ENCODE measurements at regions not wholly inside any gene's neighbourhood (a gene's known extent, or its start where the extent isn't known, plus 50 kb on each side); places are given as distances from the start of the nearest gene placed in this dataset.

DNA sequence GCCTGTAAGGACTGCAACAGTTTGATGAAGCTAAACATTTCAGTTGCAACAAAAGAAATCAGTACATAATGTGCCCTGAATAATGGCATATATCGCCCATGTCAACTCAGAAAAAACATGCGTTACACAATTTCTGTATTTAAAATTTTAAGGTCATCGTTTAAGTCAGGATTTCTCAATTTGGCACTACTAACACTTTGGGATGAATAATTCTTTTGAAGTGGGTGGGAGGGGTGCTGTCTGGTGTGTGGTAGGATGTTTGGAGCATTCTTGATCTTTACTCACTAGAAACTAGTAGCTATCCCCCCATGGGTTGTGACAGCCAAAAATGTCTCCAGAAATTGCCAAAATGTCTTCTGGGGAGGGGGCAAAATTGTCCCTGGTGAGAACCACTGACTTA lies 50.7 kb upstream of the CNTNAP4 start:
- 88 to 94% methylated on average over 3 of the region's 3 CpGs for WGBS, 2 donors
- Histone ChIP-seq H3K4me3 (no peak overlapping the region), H3K9me3 (no peaks in the 10 kb centered on the region), H3K27me3 (no peaks in the 10 kb centered on the region), H3K36me3 (no peaks in the 10 kb centered on the region), H3K4me1 (no peaks in the 10 kb centered on the region), H3K27ac (no peak overlapping the region)
- TF ChIP-seq, protein P1, sequence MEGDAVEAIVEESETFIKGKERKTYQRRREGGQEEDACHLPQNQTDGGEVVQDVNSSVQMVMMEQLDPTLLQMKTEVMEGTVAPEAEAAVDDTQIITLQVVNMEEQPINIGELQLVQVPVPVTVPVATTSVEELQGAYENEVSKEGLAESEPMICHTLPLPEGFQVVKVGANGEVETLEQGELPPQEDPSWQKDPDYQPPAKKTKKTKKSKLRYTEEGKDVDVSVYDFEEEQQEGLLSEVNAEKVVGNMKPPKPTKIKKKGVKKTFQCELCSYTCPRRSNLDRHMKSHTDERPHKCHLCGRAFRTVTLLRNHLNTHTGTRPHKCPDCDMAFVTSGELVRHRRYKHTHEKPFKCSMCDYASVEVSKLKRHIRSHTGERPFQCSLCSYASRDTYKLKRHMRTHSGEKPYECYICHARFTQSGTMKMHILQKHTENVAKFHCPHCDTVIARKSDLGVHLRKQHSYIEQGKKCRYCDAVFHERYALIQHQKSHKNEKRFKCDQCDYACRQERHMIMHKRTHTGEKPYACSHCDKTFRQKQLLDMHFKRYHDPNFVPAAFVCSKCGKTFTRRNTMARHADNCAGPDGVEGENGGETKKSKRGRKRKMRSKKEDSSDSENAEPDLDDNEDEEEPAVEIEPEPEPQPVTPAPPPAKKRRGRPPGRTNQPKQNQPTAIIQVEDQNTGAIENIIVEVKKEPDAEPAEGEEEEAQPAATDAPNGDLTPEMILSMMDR (IDR thresholded peaks at IDR 0.05): no peak
- ATAC-seq (no peak), DNase-seq (no peak)
- intact Hi-C loops (cut with DNase I): no loop called here
